MM.1S (cell line): ENCODE measurements at regions not wholly inside any gene's neighbourhood (a gene's known extent, or its start where the extent isn't known, plus 50 kb on each side); places are given as distances from the start of the nearest gene placed in this dataset.

Experiments used
- EZH2 ChIP-seq: fragments of 300-600 bp; sonication (generic); optimal IDR thresholded peaks from 2 replicates; pipeline ENCODE3; 2017; ENCODE audit warnings: low read depth, mild to moderate bottlenecking, antibody characterized with exemption, low read length, mixed read lengths
- EZH2phosphoT487 ChIP-seq: fragments of 300-600 bp; sonication (generic); IDR thresholded peaks from 2 replicates; pipeline ENCODE4 v1.6.1; 2018; ENCODE audit warnings: antibody characterized with exemption, low read length
- TF ChIP-seq, protein P1 (sequence below): fragments of 300-600 bp; sonication (generic); IDR thresholded peaks from 2 replicates; pipeline ENCODE4 v1.5.1; 2016; ENCODE audit warnings: antibody characterized with exemption, low read length, mixed read lengths

DNA sequence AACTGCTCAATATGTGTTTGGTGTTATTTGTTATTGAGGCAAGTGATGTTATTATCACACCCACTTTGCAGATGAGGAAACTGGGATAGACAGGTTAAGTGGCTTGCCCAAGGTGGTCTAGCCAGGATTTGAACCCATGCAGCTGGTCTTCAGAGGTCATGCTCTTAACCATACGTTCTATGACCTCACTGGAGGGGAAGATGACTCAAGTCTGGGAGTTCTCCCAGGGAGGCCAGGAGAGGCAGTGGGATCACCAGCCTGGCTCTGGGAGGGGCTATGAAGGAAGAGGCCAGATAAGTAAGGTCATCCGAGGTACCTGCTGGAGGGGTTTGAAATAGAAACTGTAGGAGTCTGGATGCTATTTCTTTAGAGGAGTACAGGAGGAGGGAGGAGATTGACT, 95.3 kb downstream of the NAV1 start:
- TF ChIP-seq, protein P1, sequence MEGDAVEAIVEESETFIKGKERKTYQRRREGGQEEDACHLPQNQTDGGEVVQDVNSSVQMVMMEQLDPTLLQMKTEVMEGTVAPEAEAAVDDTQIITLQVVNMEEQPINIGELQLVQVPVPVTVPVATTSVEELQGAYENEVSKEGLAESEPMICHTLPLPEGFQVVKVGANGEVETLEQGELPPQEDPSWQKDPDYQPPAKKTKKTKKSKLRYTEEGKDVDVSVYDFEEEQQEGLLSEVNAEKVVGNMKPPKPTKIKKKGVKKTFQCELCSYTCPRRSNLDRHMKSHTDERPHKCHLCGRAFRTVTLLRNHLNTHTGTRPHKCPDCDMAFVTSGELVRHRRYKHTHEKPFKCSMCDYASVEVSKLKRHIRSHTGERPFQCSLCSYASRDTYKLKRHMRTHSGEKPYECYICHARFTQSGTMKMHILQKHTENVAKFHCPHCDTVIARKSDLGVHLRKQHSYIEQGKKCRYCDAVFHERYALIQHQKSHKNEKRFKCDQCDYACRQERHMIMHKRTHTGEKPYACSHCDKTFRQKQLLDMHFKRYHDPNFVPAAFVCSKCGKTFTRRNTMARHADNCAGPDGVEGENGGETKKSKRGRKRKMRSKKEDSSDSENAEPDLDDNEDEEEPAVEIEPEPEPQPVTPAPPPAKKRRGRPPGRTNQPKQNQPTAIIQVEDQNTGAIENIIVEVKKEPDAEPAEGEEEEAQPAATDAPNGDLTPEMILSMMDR = no peak
- TF ChIP-seq EZH2phosphoT487 (no peak), EZH2 (no peak)
